OCI-LY7 (cell line): ENCODE measurements at regions not wholly inside any gene's neighbourhood (a gene's known extent, or its start where the extent isn't known, plus 50 kb on each side); places are given as distances from the start of the nearest gene placed in this dataset.
A peak's percentile ranks its signal among the peaks of the same experiment; 100 is the strongest.

ENCODE experiments used
- BruUV-seq: library from RNA; stranded (reverse); fragments of 400-500 nt; replicated peaks from 2 replicates; lab custom pipeline; 2021; lab: Mats Ljungman, UMichigan
- CTCF ChIA-PET: fragments of 300-600 bp; sonication (Branson Sonifier 250); formaldehyde crosslinking; loops from one replicate; lab custom pipeline; 2022; ENCODE audit warnings: antibody characterized with exemption; ENCODE audit not compliant: unreplicated experiment; lab: Charles Lee
- POLR2A ChIA-PET: fragments of 300-600 bp; sonication (Branson Sonifier 250); formaldehyde crosslinking; loops from one replicate; lab custom pipeline; 2022; ENCODE audit warnings: antibody characterized with exemption; lab: Charles Lee
- DNase-seq: peaks from one replicate; pipeline ENCODE4 v3.0.0-alpha.2; 2015; ENCODE audit warnings: low spot score
- H2AFZ ChIP-seq: fragments of 200-600 bp; sonication (generic), shearing (Covaris generic); 2 replicates; pipeline ENCODE4 v1.6.1; 2014; ENCODE audit warnings: mild to moderate bottlenecking, antibody characterized with exemption, low read length, moderate library complexity
- H3K27ac ChIP-seq: fragments of 200-600 bp; sonication (generic); 2 replicates; pipeline ENCODE4 v1.5.1; 2014; ENCODE audit warnings: mixed run types, low read depth, mild to moderate bottlenecking, moderate library complexity, low read length, inconsistent platforms; ENCODE audit not compliant: poor library complexity, severe bottlenecking
- H3K36me3 ChIP-seq: fragments of 200-600 bp; sonication (generic); 2 replicates; pipeline ENCODE4 v1.6.1; 2014; ENCODE audit warnings: mild to moderate bottlenecking, antibody characterized with exemption, low read length, moderate library complexity, mixed read lengths; ENCODE audit not compliant: insufficient read depth
- H3K4me1 ChIP-seq: fragments of 200-600 bp; sonication (generic); 2 replicates; pipeline ENCODE4 v1.5.1; 2014; ENCODE audit warnings: mild to moderate bottlenecking, low read length; ENCODE audit not compliant: insufficient read depth, poor library complexity, severe bottlenecking
- H3K4me2 ChIP-seq: fragments of 200-600 bp; sonication (generic); 2 replicates; pipeline ENCODE4 v1.6.1; 2014; ENCODE audit warnings: mild to moderate bottlenecking, low read length
- H3K4me3 ChIP-seq: fragments of 200-600 bp; sonication (generic); 2 replicates; pipeline ENCODE4 v1.5.1; 2014; ENCODE audit warnings: mild to moderate bottlenecking, low read depth, low read length; ENCODE audit not compliant: poor library complexity, severe bottlenecking
- H3K79me2 ChIP-seq: fragments of 200-600 bp; sonication (generic); 2 replicates; pipeline ENCODE4 v1.6.1; 2016; ENCODE audit warnings: low read depth, mild to moderate bottlenecking, low read length, moderate library complexity, mixed read lengths; ENCODE audit not compliant: insufficient read depth
- H3K9me2 ChIP-seq: fragments of 200-600 bp; sonication (generic); 2 replicates; pipeline ENCODE4 v1.6.1; 2016; ENCODE audit warnings: mild to moderate bottlenecking, low read length, mixed read lengths; ENCODE audit not compliant: insufficient read depth
- H3K9me3 ChIP-seq: fragments of 200-600 bp; sonication (generic); 2 replicates; pipeline ENCODE4 v1.6.1; 2014; ENCODE audit warnings: mild to moderate bottlenecking, mixed run types, low read length, mixed read lengths
- H4K20me1 ChIP-seq: fragments of 200-600 bp; sonication (generic); 2 replicates; pipeline ENCODE4 v1.6.1; 2014; ENCODE audit warnings: mild to moderate bottlenecking, antibody characterized with exemption, low read length, moderate library complexity, mixed read lengths; ENCODE audit not compliant: insufficient read depth
- EZH2phosphoT487 ChIP-seq: fragments of 200-600 bp; sonication (generic); IDR thresholded peaks from 2 replicates; pipeline ENCODE4 v1.6.1; 2018; ENCODE audit warnings: low read depth, borderline replicate concordance, mild to moderate bottlenecking, mixed run types, antibody characterized with exemption, low read length, moderate library complexity, mixed read lengths
- intact Hi-C: fragments of 100-400 bp; cut with micrococcal nuclease; formaldehyde crosslinking; loops from one replicate; pipeline ENCODE4 v1.10.0; 2022; ENCODE audit not compliant: unreplicated experiment
- TF ChIP-seq, protein P1 (sequence below): fragments of 200-600 bp; sonication (generic); conservative IDR thresholded peaks from 2 replicates; pipeline ENCODE4 v1.5.1; 2014; ENCODE audit warnings: mild to moderate bottlenecking, antibody characterized with exemption, low read length, moderate library complexity, mixed read lengths

GRCh38 chr6:6407071-6407741 is 86.7 kb upstream of the F13A1 start:
- H4K20me1 ChIP-seq: no peaks in the 10 kb centered on the region
- peak overlapping the region; percentile 48; the same call in 1 of the 2 replicates for H2AFZ ChIP-seq
- intact Hi-C loops: loop anchor here (1.0 to 5.0 kb wide), 5 partner anchors 15 to 180 kb away; partner anchors contain the start of gene LY86
- no TSS peak for BruUV-seq
- H3K9me2 ChIP-seq: no peaks in the 10 kb centered on the region
- peaks cover 85% of the 10 kb centered on the region for H3K4me1 ChIP-seq
- H3K36me3 ChIP-seq: no peaks in the 10 kb centered on the region
- TF ChIP-seq, protein P1, sequence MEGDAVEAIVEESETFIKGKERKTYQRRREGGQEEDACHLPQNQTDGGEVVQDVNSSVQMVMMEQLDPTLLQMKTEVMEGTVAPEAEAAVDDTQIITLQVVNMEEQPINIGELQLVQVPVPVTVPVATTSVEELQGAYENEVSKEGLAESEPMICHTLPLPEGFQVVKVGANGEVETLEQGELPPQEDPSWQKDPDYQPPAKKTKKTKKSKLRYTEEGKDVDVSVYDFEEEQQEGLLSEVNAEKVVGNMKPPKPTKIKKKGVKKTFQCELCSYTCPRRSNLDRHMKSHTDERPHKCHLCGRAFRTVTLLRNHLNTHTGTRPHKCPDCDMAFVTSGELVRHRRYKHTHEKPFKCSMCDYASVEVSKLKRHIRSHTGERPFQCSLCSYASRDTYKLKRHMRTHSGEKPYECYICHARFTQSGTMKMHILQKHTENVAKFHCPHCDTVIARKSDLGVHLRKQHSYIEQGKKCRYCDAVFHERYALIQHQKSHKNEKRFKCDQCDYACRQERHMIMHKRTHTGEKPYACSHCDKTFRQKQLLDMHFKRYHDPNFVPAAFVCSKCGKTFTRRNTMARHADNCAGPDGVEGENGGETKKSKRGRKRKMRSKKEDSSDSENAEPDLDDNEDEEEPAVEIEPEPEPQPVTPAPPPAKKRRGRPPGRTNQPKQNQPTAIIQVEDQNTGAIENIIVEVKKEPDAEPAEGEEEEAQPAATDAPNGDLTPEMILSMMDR: no peak
- no peak for TF ChIP-seq EZH2phosphoT487
- H3K79me2 ChIP-seq: no peaks in the 10 kb centered on the region
- H3K4me2 ChIP-seq: peak overlapping the region; percentile 83
- ChIA-PET POLR2A (interaction anchor here (0.5 to 5.5 kb wide), 21 partner anchors 9 to 1100 kb away, joined by 3 to 42 read pairs (median 5); no protein-coding TSS in a partner anchor), CTCF (interaction anchor here (0.9 to 1.2 kb wide), 3 partner anchors 16 to 89 kb away, joined by 3 read pairs; no protein-coding TSS in a partner anchor)
- H3K4me3 ChIP-seq: peak overlapping the region; percentile 54
- no peaks in the 10 kb centered on the region for H3K9me3 ChIP-seq
- H3K27ac ChIP-seq: peak overlapping the region; percentile 94
- DNase-seq: peak; percentile 92

- CTCF ChIA-PET: interaction anchor here (1.1 kb wide), 1 partner anchor 133 kb away, joined by 3 read pairs; no protein-coding TSS in a partner anchor
- DNase-seq: no peak
Observed at GRCh38 chr6:6409397-6410030, 89.1 kb upstream of the F13A1 start.

More at GRCh38 chr6:6409397-6410030, 89.1 kb upstream of the F13A1 start:
- H3K79me2 ChIP-seq: no peaks in the 10 kb centered on the region
- no peaks in the 10 kb centered on the region for H3K36me3 ChIP-seq
- H3K4me1 ChIP-seq: peaks cover 64% of the 10 kb centered on the region
- peak overlapping the region; percentile 28; the same call in 1 of the 2 replicates for H2AFZ ChIP-seq
- H3K9me3 ChIP-seq: no peaks in the 10 kb centered on the region
- no peak overlapping the region for H3K27ac ChIP-seq
- POLR2A ChIA-PET: interaction anchor here (0.8 to 5.5 kb wide), 3 partner anchors 9 to 77 kb away, joined by 3 to 42 read pairs (median 4); no protein-coding TSS in a partner anchor
- BruUV-seq: no TSS peak
- intact Hi-C loops: loop anchor here (5.0 kb wide), 2 partner anchors 58 to 178 kb away; partner anchors contain the start of gene LY86
- H3K4me2 ChIP-seq: peak overlapping the region; percentile 12; the same call in 1 of the 2 replicates
- no peak overlapping the region for H3K4me3 ChIP-seq
- H3K9me2 ChIP-seq: no peaks in the 10 kb centered on the region
- no peaks in the 10 kb centered on the region for H4K20me1 ChIP-seq
- no peak for TF ChIP-seq EZH2phosphoT487
- TF ChIP-seq, protein P1: no peak
